ENCODE measurements at regions not wholly inside any gene's neighbourhood (a gene's known extent, or its start where the extent isn't known, plus 50 kb on each side); places are given as distances from the start of the nearest gene placed in this dataset.

- TF ChIP-seq CTCF (IDR thresholded peaks at IDR 0.05) (no peak), POLR2A (IDR thresholded peaks at IDR 0.05) (no peak)
Measured at GRCh38 chr4:27101126-27101525, 240.5 kb downstream of the STIM2 start.

Measured in body of pancreas (tissue), 4 donors.